H9 (cell line): ENCODE measurements at regions not wholly inside any gene's neighbourhood (a gene's known extent, or its start where the extent isn't known, plus 50 kb on each side); places are given as distances from the start of the nearest gene placed in this dataset.

Experiments used
- DNase-seq: peaks from one replicate; pipeline ENCODE4 v3.0.0-alpha.2; 2017
- H2AFZ ChIP-seq: one replicate; pipeline ENCODE4 v1.6.1; 2013; ENCODE audit warnings: mild to moderate bottlenecking, low read length, control low read depth, moderate library complexity
- H2AK5ac ChIP-seq: 2 replicates; pipeline ENCODE4 v1.6.1; 2013; ENCODE audit warnings: low read length, control low read depth, mixed read lengths; ENCODE audit not compliant: insufficient read length
- H2BK120ac ChIP-seq: one replicate; pipeline ENCODE4 v1.6.1; 2013; ENCODE audit warnings: low read depth, mild to moderate bottlenecking, low read length, control low read depth, inconsistent platforms; ENCODE audit not compliant: poor library complexity, severe bottlenecking
- H2BK12ac ChIP-seq: 2 replicates; pipeline ENCODE4 v1.6.1; 2013; ENCODE audit warnings: low read length, control low read depth, mixed read lengths, low read depth; ENCODE audit not compliant: insufficient read length
- H2BK15ac ChIP-seq: 2 replicates; pipeline ENCODE4 v1.6.1; 2013; ENCODE audit warnings: low read depth, low read length, control low read depth
- H2BK20ac ChIP-seq: one replicate; pipeline ENCODE4 v1.6.1; 2013; ENCODE audit warnings: low read depth, mild to moderate bottlenecking, low read length, control low read depth, inconsistent platforms; ENCODE audit not compliant: poor library complexity, severe bottlenecking
- H2BK5ac ChIP-seq: 2 replicates; pipeline ENCODE4 v1.6.1; 2013; ENCODE audit warnings: low read length, control low read depth, mixed read lengths; ENCODE audit not compliant: insufficient read length
- H3K14ac ChIP-seq: 2 replicates; pipeline ENCODE4 v1.6.1; 2013; ENCODE audit warnings: low read length, control low read depth; ENCODE audit not compliant: insufficient read depth
- H3K18ac ChIP-seq: 2 replicates; pipeline ENCODE4 v1.6.1; 2013; ENCODE audit warnings: low read depth, mild to moderate bottlenecking, mixed read lengths, low read length, control low read depth; ENCODE audit not compliant: insufficient read length
- H3K23ac ChIP-seq: 2 replicates; pipeline ENCODE4 v1.6.1; 2013; ENCODE audit warnings: low read length, control low read depth, mixed read lengths, low read depth; ENCODE audit not compliant: insufficient read length
- H3K23me2 ChIP-seq: 2 replicates; pipeline ENCODE4 v1.6.1; 2013; ENCODE audit warnings: low read depth, mild to moderate bottlenecking, mixed read lengths, low read length, control low read depth; ENCODE audit not compliant: insufficient read length, poor library complexity, severe bottlenecking
- H3K27ac ChIP-seq: 2 replicates; pipeline ENCODE4 v1.5.1; 2013; ENCODE audit warnings: low read length, control low read depth, mixed read lengths, low read depth; ENCODE audit not compliant: insufficient read length
- H3K27me3 ChIP-seq: 2 replicates; pipeline ENCODE4 v1.6.1; 2013; ENCODE audit warnings: low read length, control low read depth, inconsistent platforms; ENCODE audit not compliant: insufficient read depth
- H3K4ac ChIP-seq: 2 replicates; pipeline ENCODE4 v1.6.1; 2013; ENCODE audit warnings: low read depth, mild to moderate bottlenecking, control low read depth, inconsistent platforms, low read length, moderate library complexity
- H3K4me1 ChIP-seq: 2 replicates; pipeline ENCODE4 v1.6.1; 2013; ENCODE audit warnings: low read length, control low read depth, inconsistent platforms; ENCODE audit not compliant: insufficient read depth
- H3K4me2 ChIP-seq: 2 replicates; pipeline ENCODE4 v1.6.1; 2013; ENCODE audit warnings: low read length, control low read depth, mixed read lengths; ENCODE audit not compliant: insufficient read length, insufficient read depth
- H3K56ac ChIP-seq: 2 replicates; pipeline ENCODE4 v1.6.1; 2013; ENCODE audit warnings: low read depth, mild to moderate bottlenecking, mixed read lengths, low read length, control low read depth; ENCODE audit not compliant: insufficient read length
- H3K79me1 ChIP-seq: 2 replicates; pipeline ENCODE4 v1.6.1; 2013; ENCODE audit warnings: low read depth, mild to moderate bottlenecking, moderate library complexity, low read length, control low read depth, inconsistent platforms; ENCODE audit not compliant: insufficient read depth, poor library complexity, severe bottlenecking
- H3K79me2 ChIP-seq: 2 replicates; pipeline ENCODE4 v1.6.1; 2013; ENCODE audit warnings: low read length, control low read depth, inconsistent platforms; ENCODE audit not compliant: insufficient read depth
- H3K9ac ChIP-seq: 2 replicates; pipeline ENCODE4 v1.6.1; 2013; ENCODE audit warnings: low read length, control low read depth, mixed read lengths; ENCODE audit not compliant: insufficient read length; ENCODE audit errors: extremely low read depth
- H3K9me3 ChIP-seq: one replicate; pipeline ENCODE4 v1.6.1; 2013; ENCODE audit warnings: low read depth, low read length, inconsistent platforms; ENCODE audit not compliant: control insufficient read depth
- H3T11ph ChIP-seq: one replicate; pipeline ENCODE4 v1.6.1; 2013; ENCODE audit warnings: mild to moderate bottlenecking, low read length, control low read depth, inconsistent platforms
- H4K20me1 ChIP-seq: one replicate; pipeline ENCODE4 v1.6.1; 2013; ENCODE audit not compliant: control insufficient read depth, insufficient read length, insufficient read depth
- H4K5ac ChIP-seq: 2 replicates; pipeline ENCODE4 v1.6.1; 2013; ENCODE audit warnings: low read depth, mild to moderate bottlenecking, mixed read lengths, low read length, control low read depth; ENCODE audit not compliant: insufficient read length
- H4K8ac ChIP-seq: replicated peaks from 2 replicates; pipeline ENCODE4 v1.6.1; 2013; ENCODE audit warnings: low read length, control low read depth, mixed read lengths, low read depth; ENCODE audit not compliant: insufficient read length
- H4K91ac ChIP-seq: 2 replicates; pipeline ENCODE4 v1.6.1; 2013; ENCODE audit warnings: low read depth, mild to moderate bottlenecking, moderate library complexity, mixed read lengths, low read length, control low read depth; ENCODE audit not compliant: insufficient read length
- H3K27ac Mint-ChIP-seq, 3 experiments: 2 replicates in 2 of 3; 3 replicates in 1 of 3; pipeline ENCODE4 v1.8.0; 2020 to 2021; ENCODE audit warnings: mixed read lengths in 3 of 3, mild to moderate bottlenecking in 1 of 3, moderate library complexity in 1 of 3
- H3K27me3 Mint-ChIP-seq: 2 replicates; pipeline ENCODE4 v1.8.0; 2021; ENCODE audit warnings: low read depth, mild to moderate bottlenecking, moderate library complexity, mixed read lengths
- H3K36me3 Mint-ChIP-seq, 3 experiments: 2 replicates in 2 of 3; 3 replicates in 1 of 3; pipeline ENCODE4 v1.8.0; 2020 to 2021; ENCODE audit warnings: low read depth in 3 of 3, mixed read lengths in 3 of 3; ENCODE audit not compliant: insufficient read depth in 1 of 3
- H3K4me1 Mint-ChIP-seq, 2 experiments: 2 replicates each; pipeline ENCODE4 v1.8.0; 2020; ENCODE audit warnings: mixed read lengths in 2 of 2
- H3K4me3 Mint-ChIP-seq, 2 experiments: 2 replicates in 1 of 2; 3 replicates in 1 of 2; pipeline ENCODE4 v1.8.0; 2020 to 2021; ENCODE audit warnings: mild to moderate bottlenecking in 2 of 2, mixed read lengths in 2 of 2, moderate library complexity in 1 of 2
- H3K9me3 Mint-ChIP-seq, 2 experiments: 2 replicates in 1 of 2; 3 replicates in 1 of 2; pipeline ENCODE4 v1.8.0; 2020; ENCODE audit warnings: mild to moderate bottlenecking in 2 of 2, mixed read lengths in 2 of 2, moderate library complexity in 1 of 2
- CTCF ChIP-seq: fragments of 200-600 bp; sonication (generic); conservative IDR thresholded peaks from 3 replicates; pipeline ENCODE4 v1.8.0; 2021; ENCODE audit warnings: antibody characterized with exemption, mild to moderate bottlenecking
- WGBS: extraction: QIAGEN DNeasy Blood & Tissue Kit; methylation state at CpG from one replicate; pipeline ENCODE4 v1.1.7; 2013; ENCODE audit warnings: missing lambda C conversion rate, low lambda C conversion rate, mixed read lengths; ENCODE audit not compliant: insufficient read length; ENCODE audit errors: extremely low coverage; 5-methylcytosine and 5-hydroxymethylcytosine counted together

- no peaks in the 10 kb centered on the region for H3K23me2 ChIP-seq
- H2BK120ac ChIP-seq, result no peak overlapping the region
- H3K79me2 ChIP-seq, result no peaks in the 10 kb centered on the region
- H4K20me1 ChIP-seq, result no peaks in the 10 kb centered on the region
- no peaks in the 10 kb centered on the region; a peak in 1 of 5 replicates for H3K9me3 Mint-ChIP-seq
- H3K4me1 Mint-ChIP-seq, result no peaks in the 10 kb centered on the region
- no peaks in the 10 kb centered on the region for H3K4me1 ChIP-seq
- H3K23ac ChIP-seq, result no peak overlapping the region
- no peak overlapping the region for H2BK20ac ChIP-seq
- H2AFZ ChIP-seq, result no peak overlapping the region
- no peak overlapping the region for H3K4ac ChIP-seq
- H3K27ac ChIP-seq, result no peak overlapping the region
- no peaks in the 10 kb centered on the region for H3K9me3 ChIP-seq
- H3T11ph ChIP-seq, result no peak overlapping the region
- no peak overlapping the region for H4K5ac ChIP-seq
- H3K56ac ChIP-seq, result no peak overlapping the region
- H3K79me1 ChIP-seq, result no peaks in the 10 kb centered on the region
- no peak for DNase-seq
- no peak overlapping the region for H2BK15ac ChIP-seq
- H3K18ac ChIP-seq, result no peak overlapping the region
- H3K14ac ChIP-seq, result no peak overlapping the region
- no peak overlapping the region for H3K9ac ChIP-seq
- H3K27me3 ChIP-seq, result no peaks in the 10 kb centered on the region
- H2AK5ac ChIP-seq, result no peak overlapping the region
- no peak overlapping the region for H2BK5ac ChIP-seq
- no peak for TF ChIP-seq CTCF
- H3K4me2 ChIP-seq, result no peak overlapping the region
- no peak overlapping the region for H4K8ac ChIP-seq
- H4K91ac ChIP-seq, result no peak overlapping the region
- peaks cover 4% of the 10 kb centered on the region for H3K27me3 Mint-ChIP-seq
- no peaks in the 10 kb centered on the region; a peak in 1 of 7 replicates for H3K36me3 Mint-ChIP-seq
- WGBS, result no CpG with 5 or more reads among the region's 8 CpGs
- H2BK12ac ChIP-seq, result no peak overlapping the region
- no peak overlapping the region for H3K27ac Mint-ChIP-seq
- no peak overlapping the region for H3K4me3 Mint-ChIP-seq
These were observed 679.9 kb downstream of the KCNA4 start for GRCh38 chr11:29336727-29337575.
